Calu3 (cell line): ENCODE measurements at regions not wholly inside any gene's neighbourhood (a gene's known extent, or its start where the extent isn't known, plus 50 kb on each side); places are given as distances from the start of the nearest gene placed in this dataset.
"Not testable (repeated sequence)": the region's sequence is repeated elsewhere in the genome, so short reads cannot be mapped to it uniquely, and the experiment has no call there.

Experiments used
- BruUV-seq: library from RNA; stranded (reverse); fragments of 400-500 nt; replicated peaks from 2 replicates; lab custom pipeline; 2021; lab: Mats Ljungman, UMichigan
- CTCF ChIA-PET: fragments of 300-600 bp; sonication (Branson Sonifier 250); formaldehyde crosslinking; loops from one replicate; lab custom pipeline; 2022; ENCODE audit warnings: antibody characterized with exemption; lab: Charles Lee
- DNase-seq: peaks from one replicate; pipeline ENCODE4 v3.0.0; 2022
- H3K27ac Mint-ChIP-seq: one replicate; pipeline ENCODE4 v1.8.0; 2022; ENCODE audit warnings: mixed read lengths; ENCODE audit not compliant: unreplicated experiment
- H3K27me3 Mint-ChIP-seq: one replicate; pipeline ENCODE4 v1.8.0; 2022; ENCODE audit warnings: mixed read lengths; ENCODE audit not compliant: unreplicated experiment
- H3K36me3 Mint-ChIP-seq: one replicate; pipeline ENCODE4 v1.8.0; 2022; ENCODE audit warnings: mild to moderate bottlenecking, moderate library complexity, mixed read lengths; ENCODE audit not compliant: insufficient read depth, unreplicated experiment
- H3K4me1 Mint-ChIP-seq: one replicate; pipeline ENCODE4 v1.8.0; 2022; ENCODE audit warnings: mild to moderate bottlenecking, low read depth, mixed read lengths; ENCODE audit not compliant: unreplicated experiment
- H3K4me3 Mint-ChIP-seq: one replicate; pipeline ENCODE4 v1.8.0; 2022; ENCODE audit warnings: mild to moderate bottlenecking, low read depth, moderate library complexity, mixed read lengths; ENCODE audit not compliant: unreplicated experiment
- H3K9me3 Mint-ChIP-seq: one replicate; pipeline ENCODE4 v1.8.0; 2022; ENCODE audit warnings: low read depth, mixed read lengths; ENCODE audit not compliant: unreplicated experiment
- intact Hi-C: fragments of 100-400 bp; cut with micrococcal nuclease; formaldehyde crosslinking; loops from one replicate; pipeline ENCODE4 v1.10.0; 2022; ENCODE audit not compliant: unreplicated experiment
- TF ChIP-seq, protein P1 (sequence below): fragments of 200-600 bp; IDR thresholded peaks from one replicate; pipeline ENCODE4 v1.8.0; 2022; ENCODE audit warnings: antibody characterized with exemption; ENCODE audit not compliant: unreplicated experiment

DNA sequence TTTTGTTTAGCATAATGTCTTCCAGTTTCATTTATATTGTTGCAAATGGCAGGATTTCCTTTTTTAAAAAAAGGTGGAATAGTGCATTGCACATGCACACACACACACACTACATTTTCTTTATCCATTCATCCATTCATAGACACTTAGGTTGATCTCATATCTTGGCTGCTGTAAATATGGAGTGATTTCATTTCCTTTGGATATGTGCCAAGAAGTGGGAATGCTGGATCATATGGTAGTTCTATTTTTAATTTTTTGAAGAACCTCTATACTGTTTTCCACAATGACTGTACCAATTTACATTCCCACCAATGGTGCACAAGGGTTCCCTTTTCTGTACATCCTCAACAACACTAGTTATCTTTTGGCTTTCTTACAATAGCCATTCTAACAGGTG, 68.9 kb downstream of the EBLN1 start:
- CTCF ChIA-PET, result no interaction called here
- peaks cover 1% of the 10 kb centered on the region for H3K27me3 Mint-ChIP-seq
- H3K9me3 Mint-ChIP-seq, result peaks cover 15% of the 10 kb centered on the region
- no peaks in the 10 kb centered on the region for H3K36me3 Mint-ChIP-seq
- intact Hi-C loops, result no loop called here
- H3K27ac Mint-ChIP-seq, result no peak overlapping the region
- H3K4me3 Mint-ChIP-seq, result no peak overlapping the region
- DNase-seq, result no peak
- no peaks in the 10 kb centered on the region for H3K4me1 Mint-ChIP-seq
- TF ChIP-seq, protein P1, sequence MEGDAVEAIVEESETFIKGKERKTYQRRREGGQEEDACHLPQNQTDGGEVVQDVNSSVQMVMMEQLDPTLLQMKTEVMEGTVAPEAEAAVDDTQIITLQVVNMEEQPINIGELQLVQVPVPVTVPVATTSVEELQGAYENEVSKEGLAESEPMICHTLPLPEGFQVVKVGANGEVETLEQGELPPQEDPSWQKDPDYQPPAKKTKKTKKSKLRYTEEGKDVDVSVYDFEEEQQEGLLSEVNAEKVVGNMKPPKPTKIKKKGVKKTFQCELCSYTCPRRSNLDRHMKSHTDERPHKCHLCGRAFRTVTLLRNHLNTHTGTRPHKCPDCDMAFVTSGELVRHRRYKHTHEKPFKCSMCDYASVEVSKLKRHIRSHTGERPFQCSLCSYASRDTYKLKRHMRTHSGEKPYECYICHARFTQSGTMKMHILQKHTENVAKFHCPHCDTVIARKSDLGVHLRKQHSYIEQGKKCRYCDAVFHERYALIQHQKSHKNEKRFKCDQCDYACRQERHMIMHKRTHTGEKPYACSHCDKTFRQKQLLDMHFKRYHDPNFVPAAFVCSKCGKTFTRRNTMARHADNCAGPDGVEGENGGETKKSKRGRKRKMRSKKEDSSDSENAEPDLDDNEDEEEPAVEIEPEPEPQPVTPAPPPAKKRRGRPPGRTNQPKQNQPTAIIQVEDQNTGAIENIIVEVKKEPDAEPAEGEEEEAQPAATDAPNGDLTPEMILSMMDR, result no peak
- BruUV-seq, result no TSS peak

GRCh38 chr10:22145873-22146272, 71.9 kb downstream of the EBLN1 start:
- BruUV-seq, DNase-seq, CTCF ChIA-PET, H3K36me3 Mint-ChIP-seq, intact Hi-C loops, H3K27ac Mint-ChIP-seq, H3K4me1 Mint-ChIP-seq, H3K27me3 Mint-ChIP-seq, H3K4me3 Mint-ChIP-seq: not testable (repeated sequence)
- peaks cover 11% of the 10 kb centered on the region for H3K9me3 Mint-ChIP-seq

DNA sequence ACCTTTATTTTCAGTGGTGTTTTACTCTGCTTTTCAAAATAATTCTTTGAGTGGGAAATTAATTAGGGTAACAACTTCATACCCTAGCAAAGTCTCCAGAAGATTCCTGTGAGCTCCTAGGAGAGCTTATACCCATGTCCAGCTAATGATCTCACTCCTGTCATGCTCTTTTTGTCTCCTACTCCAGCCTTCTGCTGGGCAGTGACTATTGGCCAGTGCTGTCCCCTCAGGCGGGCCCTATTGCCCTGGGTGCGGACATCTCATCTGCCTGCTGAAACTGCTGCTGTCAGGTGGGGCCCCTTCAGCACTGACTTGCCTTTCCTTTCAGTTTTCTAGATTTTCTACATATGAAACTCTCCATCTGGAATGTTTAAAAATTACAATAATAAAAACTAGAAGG, 80.3 kb downstream of the EBLN1 start:
- Mint-ChIP-seq H3K9me3 (no peaks in the 10 kb centered on the region), H3K36me3 (no peaks in the 10 kb centered on the region), H3K27me3 (no peaks in the 10 kb centered on the region), H3K4me1 (no peaks in the 10 kb centered on the region), H3K4me3 (no peak overlapping the region), H3K27ac (no peak overlapping the region)
- no TSS peak for BruUV-seq
- intact Hi-C loops, result no loop called here
- TF ChIP-seq, protein P1, result no peak
- no peak for DNase-seq
- CTCF ChIA-PET, result interaction anchor here (0.6 kb wide), 1 partner anchor 316 kb away, joined by 3 read pairs; no protein-coding TSS in a partner anchor

DNA sequence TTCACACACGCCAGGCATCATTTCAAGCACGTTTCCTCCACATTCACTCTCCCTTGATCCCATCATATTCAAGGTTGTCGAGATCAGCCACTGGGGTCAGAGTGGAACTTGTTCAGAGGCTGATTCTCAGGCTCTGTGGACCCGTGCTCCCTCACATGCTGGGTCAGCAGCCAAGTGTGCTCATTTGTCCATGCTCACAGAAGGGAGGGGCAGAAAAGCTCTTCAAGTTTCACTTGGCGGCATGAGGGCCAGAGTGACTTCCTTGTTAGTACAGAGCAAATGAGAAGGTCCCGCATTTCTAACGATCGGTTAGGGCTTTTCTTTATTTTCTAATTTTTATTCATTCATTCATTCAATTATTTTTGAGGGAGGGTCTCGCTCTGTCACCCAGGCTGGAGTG, 82.2 kb downstream of the EBLN1 start:
- intact Hi-C loops, result no loop called here
- TF ChIP-seq, protein P1, result no peak
- Mint-ChIP-seq H3K27me3 (no peaks in the 10 kb centered on the region), H3K4me1 (no peaks in the 10 kb centered on the region), H3K9me3 (no peaks in the 10 kb centered on the region), H3K27ac (no peak overlapping the region), H3K4me3 (no peak overlapping the region), H3K36me3 (no peaks in the 10 kb centered on the region)
- BruUV-seq, result no TSS peak
- CTCF ChIA-PET, result no interaction called here
- DNase-seq, result no peak

GRCh38 chr10:22133749-22134624, 83.8 kb downstream of the EBLN1 start:
- DNase-seq, result no peak
- no peaks in the 10 kb centered on the region for H3K36me3 Mint-ChIP-seq
- TF ChIP-seq, protein P1, result no peak
- H3K27me3 Mint-ChIP-seq, result no peaks in the 10 kb centered on the region
- no TSS peak for BruUV-seq
- H3K4me1 Mint-ChIP-seq, result no peaks in the 10 kb centered on the region
- intact Hi-C loops, result no loop called here
- CTCF ChIA-PET, result interaction anchor here (0.7 to 0.9 kb wide), 2 partner anchors 17 to 30 kb away, joined by 3 to 6 read pairs; no protein-coding TSS in a partner anchor
- no peak overlapping the region for H3K4me3 Mint-ChIP-seq
- no peak overlapping the region for H3K27ac Mint-ChIP-seq
- no peaks in the 10 kb centered on the region for H3K9me3 Mint-ChIP-seq

- H3K27ac Mint-ChIP-seq, H3K4me1 Mint-ChIP-seq, H3K27me3 Mint-ChIP-seq, BruUV-seq, H3K36me3 Mint-ChIP-seq, DNase-seq, H3K9me3 Mint-ChIP-seq, CTCF ChIA-PET, intact Hi-C loops, H3K4me3 Mint-ChIP-seq: not testable (repeated sequence)
These were observed 87.0 kb downstream of the EBLN1 start for GRCh38 chr10:22130824-22131223.

DNA sequence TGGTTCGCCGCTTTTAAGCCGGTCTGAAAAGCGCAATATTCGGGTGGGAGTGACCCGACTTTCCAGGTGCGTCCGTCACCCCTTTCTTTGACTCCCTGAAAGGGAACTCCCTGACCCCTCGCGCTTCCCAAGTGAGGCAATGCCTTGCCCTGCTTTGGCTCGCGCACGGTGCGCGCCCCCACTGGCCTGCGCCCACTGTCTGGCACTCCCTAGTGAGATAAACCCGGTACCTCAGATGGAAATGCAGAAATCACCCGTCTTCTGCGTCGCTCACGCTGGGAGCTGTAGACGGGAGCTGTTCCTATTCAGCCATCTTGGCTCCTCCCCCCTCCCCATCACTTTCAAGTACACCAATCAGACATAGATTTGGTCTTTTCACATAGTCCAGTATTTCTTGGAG, 88.2 kb downstream of the EBLN1 start:
- H3K27me3 Mint-ChIP-seq, intact Hi-C loops, CTCF ChIA-PET, H3K36me3 Mint-ChIP-seq, H3K27ac Mint-ChIP-seq, BruUV-seq, H3K4me3 Mint-ChIP-seq, H3K4me1 Mint-ChIP-seq, DNase-seq, H3K9me3 Mint-ChIP-seq: not testable (repeated sequence)
